ENCODE measurements at regions not wholly inside any gene's neighbourhood (a gene's known extent, or its start where the extent isn't known, plus 50 kb on each side); places are given as distances from the start of the nearest gene placed in this dataset.

DNA sequence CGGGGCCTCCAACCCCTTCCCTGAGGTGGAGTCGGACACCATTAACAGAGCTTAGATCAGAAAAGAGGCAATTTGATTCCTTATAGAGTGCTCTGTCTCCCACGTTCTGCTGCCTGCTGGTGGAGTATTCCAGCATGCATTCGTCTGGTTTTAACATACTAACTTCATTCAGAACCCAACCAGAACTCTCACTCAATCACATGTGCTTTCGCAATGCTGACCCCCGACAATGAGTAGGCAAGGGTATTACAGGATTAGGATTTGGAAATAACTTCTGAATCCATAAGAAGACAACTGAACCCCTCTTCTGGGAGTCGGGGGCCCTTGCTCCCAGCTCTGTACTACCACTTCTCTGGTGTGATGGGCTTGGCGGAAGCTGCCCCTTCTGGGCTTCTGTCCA, 55.7 kb upstream of the HABP2 start:
- TF ChIP-seq CTCF (IDR thresholded peaks at IDR 0.05; ENCODE audit: poor library complexity, severe bottlenecking) (no peak), EZH2 (IDR thresholded peaks at IDR 0.05; ENCODE audit: borderline replicate concordance, insufficient read depth, low read length, poor library complexity, severe bottlenecking) (no peak), MXI1 (conservative IDR thresholded peaks at IDR 0.05; ENCODE audit: poor library complexity, severe bottlenecking) (no peak)
- TF ChIP-seq, protein P1, sequence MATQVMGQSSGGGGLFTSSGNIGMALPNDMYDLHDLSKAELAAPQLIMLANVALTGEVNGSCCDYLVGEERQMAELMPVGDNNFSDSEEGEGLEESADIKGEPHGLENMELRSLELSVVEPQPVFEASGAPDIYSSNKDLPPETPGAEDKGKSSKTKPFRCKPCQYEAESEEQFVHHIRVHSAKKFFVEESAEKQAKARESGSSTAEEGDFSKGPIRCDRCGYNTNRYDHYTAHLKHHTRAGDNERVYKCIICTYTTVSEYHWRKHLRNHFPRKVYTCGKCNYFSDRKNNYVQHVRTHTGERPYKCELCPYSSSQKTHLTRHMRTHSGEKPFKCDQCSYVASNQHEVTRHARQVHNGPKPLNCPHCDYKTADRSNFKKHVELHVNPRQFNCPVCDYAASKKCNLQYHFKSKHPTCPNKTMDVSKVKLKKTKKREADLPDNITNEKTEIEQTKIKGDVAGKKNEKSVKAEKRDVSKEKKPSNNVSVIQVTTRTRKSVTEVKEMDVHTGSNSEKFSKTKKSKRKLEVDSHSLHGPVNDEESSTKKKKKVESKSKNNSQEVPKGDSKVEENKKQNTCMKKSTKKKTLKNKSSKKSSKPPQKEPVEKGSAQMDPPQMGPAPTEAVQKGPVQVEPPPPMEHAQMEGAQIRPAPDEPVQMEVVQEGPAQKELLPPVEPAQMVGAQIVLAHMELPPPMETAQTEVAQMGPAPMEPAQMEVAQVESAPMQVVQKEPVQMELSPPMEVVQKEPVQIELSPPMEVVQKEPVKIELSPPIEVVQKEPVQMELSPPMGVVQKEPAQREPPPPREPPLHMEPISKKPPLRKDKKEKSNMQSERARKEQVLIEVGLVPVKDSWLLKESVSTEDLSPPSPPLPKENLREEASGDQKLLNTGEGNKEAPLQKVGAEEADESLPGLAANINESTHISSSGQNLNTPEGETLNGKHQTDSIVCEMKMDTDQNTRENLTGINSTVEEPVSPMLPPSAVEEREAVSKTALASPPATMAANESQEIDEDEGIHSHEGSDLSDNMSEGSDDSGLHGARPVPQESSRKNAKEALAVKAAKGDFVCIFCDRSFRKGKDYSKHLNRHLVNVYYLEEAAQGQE (IDR thresholded peaks at IDR 0.05; ENCODE audit: borderline replicate concordance): no peak
